Epithelial cell of esophagus (primary cell): ENCODE measurements at regions not wholly inside any gene's neighbourhood (a gene's known extent, or its start where the extent isn't known, plus 50 kb on each side); places are given as distances from the start of the nearest gene placed in this dataset.
"Not testable (repeated sequence)": the region's sequence is repeated elsewhere in the genome, so short reads cannot be mapped to it uniquely, and the experiment has no call there.

ENCODE experiments used
- DNase-seq: peaks from one replicate; pipeline ENCODE4 v3.0.0; 2010; ENCODE audit warnings: low read depth
- H3K4me3 ChIP-seq: 2 replicates; pipeline ENCODE4 v1.5.1; 2011; ENCODE audit warnings: mild to moderate bottlenecking, low read length, control low read depth
- CTCF ChIP-seq: IDR thresholded peaks from 2 replicates; pipeline ENCODE4 v1.5.1; 2011; ENCODE audit warnings: low read depth, mild to moderate bottlenecking, low read length, control low read depth, inconsistent platforms; ENCODE audit not compliant: insufficient read depth; ENCODE audit errors: missing control alignments

GRCh38 chr6:102911571-102911970 is 1518.1 kb downstream of the GRIK2 start:
- DNase-seq = no peak
- H3K4me3 ChIP-seq = no peak overlapping the region
- no peak for TF ChIP-seq CTCF

- not testable (repeated sequence) for DNase-seq, H3K4me3 ChIP-seq
Observed at GRCh38 chr6:102910701-102911139, 1517.2 kb downstream of the GRIK2 start.

GRCh38 chr6:102907181-102907580 is 1513.7 kb downstream of the GRIK2 start:
- DNase-seq = no peak
- no peak overlapping the region for H3K4me3 ChIP-seq
- no peak for TF ChIP-seq CTCF

GRCh38 chr6:102902471-102902870 is 1509.0 kb downstream of the GRIK2 start:
- TF ChIP-seq CTCF = no peak
- H3K4me3 ChIP-seq = no peak overlapping the region
- DNase-seq = no peak

GRCh38 chr6:102895683-102896082 is 1502.2 kb downstream of the GRIK2 start:
- H3K4me3 ChIP-seq = no peak overlapping the region
- no peak for DNase-seq
- TF ChIP-seq CTCF = no peak

- no peak for DNase-seq
- TF ChIP-seq CTCF = no peak
- H3K4me3 ChIP-seq = no peak overlapping the region
Observed at GRCh38 chr6:102885165-102885564, 1491.7 kb downstream of the GRIK2 start.

GRCh38 chr6:102853249-102853955 is 1459.9 kb downstream of the GRIK2 start:
- TF ChIP-seq CTCF = no peak
- H3K4me3 ChIP-seq = no peak overlapping the region

More at GRCh38 chr6:102853249-102853955, 1459.9 kb downstream of the GRIK2 start:
- no peak for DNase-seq
